ENCODE measurements at regions not wholly inside any gene's neighbourhood (a gene's known extent, or its start where the extent isn't known, plus 50 kb on each side); places are given as distances from the start of the nearest gene placed in this dataset.

DNA sequence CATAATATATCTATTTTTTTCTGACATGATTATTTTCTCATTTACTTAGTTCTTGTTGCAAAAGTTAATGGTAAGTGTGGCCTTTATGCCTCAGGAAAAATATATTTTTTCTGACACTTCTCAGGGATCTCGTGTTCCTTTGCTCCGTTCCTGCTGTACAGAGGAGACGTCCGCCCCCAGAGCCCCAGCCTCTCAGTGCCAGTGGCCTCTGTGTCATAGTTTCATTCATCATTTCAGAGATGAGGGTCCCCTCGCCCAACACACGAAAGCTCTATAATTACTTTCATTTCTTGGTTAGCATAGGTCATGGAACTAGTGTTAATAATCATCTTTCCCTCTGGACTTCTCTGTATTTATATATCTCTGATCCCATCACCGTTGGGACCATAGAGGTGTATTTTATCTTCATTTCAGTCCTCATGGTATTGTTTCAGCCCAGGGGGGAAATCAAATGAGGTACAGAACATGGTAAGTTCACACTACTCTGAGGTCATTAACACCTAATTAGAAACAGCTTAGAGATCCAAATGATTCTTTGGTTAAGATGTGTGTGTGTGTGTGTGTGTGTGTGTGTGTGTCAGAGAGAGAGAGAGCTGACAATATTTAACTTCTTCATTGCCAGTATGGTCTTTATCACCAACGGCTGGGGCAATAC is 631.1 kb upstream of the TENM3 start:
- DNase-seq (no peak), ATAC-seq (no peak)
- Histone ChIP-seq H3K27ac (no peak overlapping the region), H3K36me3 (no peaks in the 10 kb centered on the region), H3K27me3 (no peaks in the 10 kb centered on the region), H3K9me3 (no peaks in the 10 kb centered on the region), H3K4me3 (no peak overlapping the region), H3K4me1 (no peaks in the 10 kb centered on the region)
- in situ Hi-C loops (cut with MboI; ENCODE audit: low sequenced_read_pairs in 4 of 4) (no loop called here), intact Hi-C loops (cut with DNase I; ENCODE audit: low total_unique reads) (no loop called here)
- TF ChIP-seq CTCF (IDR thresholded peaks at IDR 0.05 in 4 of 5, conservative IDR thresholded peaks at IDR 0.05 in 1 of 5): no peak

GRCh38 chr4:181613200-181613599 is 630.0 kb upstream of the TENM3 start:
- H3K27ac ChIP-seq: no peak overlapping the region
- intact Hi-C loops (cut with DNase I; ENCODE audit: low total_unique reads): no loop called here
- no peak overlapping the region for H3K4me3 ChIP-seq
- H3K36me3 ChIP-seq: no peaks in the 10 kb centered on the region
- in situ Hi-C loops (cut with MboI; ENCODE audit: low sequenced_read_pairs in 4 of 4): no loop called here
- no peaks in the 10 kb centered on the region for H3K27me3 ChIP-seq
- ATAC-seq (no peak), DNase-seq (no peak)
- H3K4me1 ChIP-seq: no peaks in the 10 kb centered on the region
- no peaks in the 10 kb centered on the region for H3K9me3 ChIP-seq
- no peak for TF ChIP-seq POLR2A (IDR thresholded peaks at IDR 0.05)
- no peak for TF ChIP-seq CTCF (IDR thresholded peaks at IDR 0.05 in 4 of 5, conservative IDR thresholded peaks at IDR 0.05 in 1 of 5)

GRCh38 chr4:181618038-181618618 is 625.1 kb upstream of the TENM3 start:
- intact Hi-C loops (cut with DNase I; ENCODE audit: low total_unique reads) (no loop called here), in situ Hi-C loops (cut with MboI; ENCODE audit: low sequenced_read_pairs in 4 of 4) (no loop called here)
- DNase-seq: no peak
- Histone ChIP-seq H3K27me3 (no peaks in the 10 kb centered on the region), H3K4me3 (no peak overlapping the region), H3K27ac (no peak overlapping the region), H3K4me1 (no peaks in the 10 kb centered on the region), H3K9me3 (no peaks in the 10 kb centered on the region), H3K36me3 (no peaks in the 10 kb centered on the region)
- no peak for ATAC-seq
- TF ChIP-seq POLR2A (IDR thresholded peaks at IDR 0.05) (no peak), CTCF (IDR thresholded peaks at IDR 0.05 in 4 of 5, conservative IDR thresholded peaks at IDR 0.05 in 1 of 5) (no peak)

DNA sequence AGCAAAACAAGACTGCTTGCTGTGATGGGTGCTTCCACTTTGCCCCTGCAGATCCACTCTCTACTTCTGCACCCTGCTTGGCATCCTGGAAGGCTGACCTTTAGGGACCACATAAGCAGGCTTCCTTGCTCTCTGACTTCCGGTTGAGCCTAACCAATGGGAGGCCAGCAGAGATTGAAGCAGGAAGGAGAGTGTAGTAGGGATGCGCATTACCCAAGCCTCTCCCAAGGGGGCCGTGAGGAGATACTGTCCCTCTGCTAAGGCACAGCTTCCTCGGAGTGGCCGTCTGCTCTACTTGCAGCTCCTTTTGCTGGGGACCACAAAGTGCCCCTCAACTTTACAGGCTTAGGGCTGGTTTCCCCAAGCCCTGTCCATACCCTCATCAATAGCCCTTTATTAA is 624.3 kb upstream of the TENM3 start:
- ATAC-seq (no peak), DNase-seq (no peak)
- H3K9me3 ChIP-seq: no peaks in the 10 kb centered on the region
- no peak for TF ChIP-seq POLR2A (IDR thresholded peaks at IDR 0.05)
- no peak for TF ChIP-seq CTCF (IDR thresholded peaks at IDR 0.05 in 4 of 5, conservative IDR thresholded peaks at IDR 0.05 in 1 of 5)
- in situ Hi-C loops (cut with MboI; ENCODE audit: low sequenced_read_pairs in 4 of 4): no loop called here
- no peaks in the 10 kb centered on the region for H3K4me1 ChIP-seq
- intact Hi-C loops (cut with DNase I; ENCODE audit: low total_unique reads): no loop called here
- no peaks in the 10 kb centered on the region for H3K27me3 ChIP-seq
- H3K4me3 ChIP-seq: no peak overlapping the region
- H3K27ac ChIP-seq: no peak overlapping the region
- no peaks in the 10 kb centered on the region for H3K36me3 ChIP-seq

- Histone ChIP-seq H3K27me3 (no peaks in the 10 kb centered on the region), H3K27ac (no peak overlapping the region), H3K4me1 (no peaks in the 10 kb centered on the region), H3K9me3 (no peaks in the 10 kb centered on the region), H3K36me3 (no peaks in the 10 kb centered on the region), H3K4me3 (no peak overlapping the region)
- intact Hi-C loops (cut with DNase I; ENCODE audit: low total_unique reads) (no loop called here), in situ Hi-C loops (cut with MboI; ENCODE audit: low sequenced_read_pairs in 4 of 4) (no loop called here)
- DNase-seq (no peak), ATAC-seq (no peak)
- TF ChIP-seq POLR2A (IDR thresholded peaks at IDR 0.05): no peak
- TF ChIP-seq CTCF (IDR thresholded peaks at IDR 0.05 in 4 of 5, conservative IDR thresholded peaks at IDR 0.05 in 1 of 5): no peak
These were observed 623.6 kb upstream of the TENM3 start for GRCh38 chr4:181619651-181620050.

Measured in gastrocnemius medialis (tissue), 4 donors.